ENCODE measurements at regions not wholly inside any gene's neighbourhood (a gene's known extent, or its start where the extent isn't known, plus 50 kb on each side); places are given as distances from the start of the nearest gene placed in this dataset.

DNA sequence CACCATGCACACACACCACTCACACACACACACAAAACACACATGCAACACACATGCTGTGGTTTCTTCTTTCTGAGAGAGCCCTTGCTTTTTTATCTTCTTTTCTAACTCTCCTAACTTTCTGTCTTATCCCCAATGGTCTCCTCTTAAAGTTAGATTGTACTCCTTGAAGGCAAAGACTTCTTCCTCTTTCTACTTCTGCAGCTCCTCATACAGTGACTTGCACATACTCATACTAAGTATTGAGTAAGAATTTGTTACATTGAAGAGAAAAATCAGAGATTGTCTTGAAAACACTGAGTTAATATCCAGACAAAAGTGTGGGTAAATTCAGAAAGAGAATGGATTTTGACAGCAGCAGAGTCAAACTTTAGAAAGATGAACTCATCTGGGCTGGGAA is 64.4 kb downstream of the GTPBP8 start:
- TF ChIP-seq, protein P1, sequence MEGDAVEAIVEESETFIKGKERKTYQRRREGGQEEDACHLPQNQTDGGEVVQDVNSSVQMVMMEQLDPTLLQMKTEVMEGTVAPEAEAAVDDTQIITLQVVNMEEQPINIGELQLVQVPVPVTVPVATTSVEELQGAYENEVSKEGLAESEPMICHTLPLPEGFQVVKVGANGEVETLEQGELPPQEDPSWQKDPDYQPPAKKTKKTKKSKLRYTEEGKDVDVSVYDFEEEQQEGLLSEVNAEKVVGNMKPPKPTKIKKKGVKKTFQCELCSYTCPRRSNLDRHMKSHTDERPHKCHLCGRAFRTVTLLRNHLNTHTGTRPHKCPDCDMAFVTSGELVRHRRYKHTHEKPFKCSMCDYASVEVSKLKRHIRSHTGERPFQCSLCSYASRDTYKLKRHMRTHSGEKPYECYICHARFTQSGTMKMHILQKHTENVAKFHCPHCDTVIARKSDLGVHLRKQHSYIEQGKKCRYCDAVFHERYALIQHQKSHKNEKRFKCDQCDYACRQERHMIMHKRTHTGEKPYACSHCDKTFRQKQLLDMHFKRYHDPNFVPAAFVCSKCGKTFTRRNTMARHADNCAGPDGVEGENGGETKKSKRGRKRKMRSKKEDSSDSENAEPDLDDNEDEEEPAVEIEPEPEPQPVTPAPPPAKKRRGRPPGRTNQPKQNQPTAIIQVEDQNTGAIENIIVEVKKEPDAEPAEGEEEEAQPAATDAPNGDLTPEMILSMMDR (conservative IDR thresholded peaks at IDR 0.05; ENCODE audit: low read length): no peak
- no peak for TF ChIP-seq EZH2phosphoT487 (IDR thresholded peaks at IDR 0.05; ENCODE audit: borderline replicate concordance, low read depth, low read length)
- no peak for DNase-seq (ENCODE audit: low spot score)
- ChIA-PET POLR2A (interaction anchor here (0.9 to 1.5 kb wide), 2 partner anchors 39 to 409 kb away, joined by 3 read pairs; no protein-coding TSS in a partner anchor), CTCF (ENCODE audit: unreplicated experiment) (no interaction called here)
- H2AFZ ChIP-seq (ENCODE audit: low read length): no peak overlapping the region
- intact Hi-C loops (cut with micrococcal nuclease; ENCODE audit: unreplicated experiment): no loop called here
- H3K4me2 ChIP-seq (ENCODE audit: low read length): no peak overlapping the region
- no peak overlapping the region for H3K4me3 ChIP-seq (ENCODE audit: low read depth, low read length, poor library complexity, severe bottlenecking)
- no TSS peak for BruUV-seq (replicated peaks)
- no peak overlapping the region for H3K27ac ChIP-seq (ENCODE audit: low read depth, low read length, poor library complexity, severe bottlenecking)
- no peaks in the 10 kb centered on the region for H3K4me1 ChIP-seq (ENCODE audit: insufficient read depth, low read length, poor library complexity, severe bottlenecking)
- no peaks in the 10 kb centered on the region for H3K36me3 ChIP-seq (ENCODE audit: insufficient read depth, low read length)
- no peaks in the 10 kb centered on the region for H3K79me2 ChIP-seq (ENCODE audit: insufficient read depth, low read depth, low read length)
- no peaks in the 10 kb centered on the region for H3K9me2 ChIP-seq (ENCODE audit: insufficient read depth, low read length)
- no peaks in the 10 kb centered on the region for H4K20me1 ChIP-seq (ENCODE audit: insufficient read depth, low read length)
- no peaks in the 10 kb centered on the region for H3K9me3 ChIP-seq (ENCODE audit: low read length)

DNA sequence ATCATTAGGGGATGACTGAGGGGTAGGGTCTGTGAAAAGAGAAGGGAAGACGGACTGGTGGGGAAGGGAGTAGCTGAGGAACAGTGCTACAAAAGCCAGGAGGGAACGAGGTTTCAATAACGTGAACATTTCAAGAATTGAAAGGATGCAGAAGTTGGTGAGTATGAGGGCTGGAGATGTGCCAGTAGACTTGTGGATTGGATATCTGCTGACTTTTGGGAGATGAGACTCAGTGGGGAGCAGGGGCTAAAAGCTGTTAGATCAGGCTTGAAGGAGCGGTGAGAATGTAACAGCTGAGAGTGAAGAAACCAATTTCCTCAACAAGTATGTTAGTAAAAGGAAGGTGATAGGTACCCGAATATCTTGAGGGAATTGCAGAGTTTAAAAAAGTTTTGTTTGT is 65.2 kb downstream of the GTPBP8 start:
- no peak overlapping the region for H3K27ac ChIP-seq (ENCODE audit: low read depth, low read length, poor library complexity, severe bottlenecking)
- intact Hi-C loops (cut with micrococcal nuclease; ENCODE audit: unreplicated experiment): no loop called here
- H3K4me3 ChIP-seq (ENCODE audit: low read depth, low read length, poor library complexity, severe bottlenecking): no peak overlapping the region
- H4K20me1 ChIP-seq (ENCODE audit: insufficient read depth, low read length): no peaks in the 10 kb centered on the region
- ChIA-PET CTCF (ENCODE audit: unreplicated experiment) (no interaction called here), POLR2A (interaction anchor here (0.9 kb wide), 1 partner anchor 408 kb away, joined by 3 read pairs; no protein-coding TSS in a partner anchor)
- BruUV-seq (replicated peaks): no TSS peak
- H3K4me2 ChIP-seq (ENCODE audit: low read length): no peak overlapping the region
- DNase-seq (ENCODE audit: low spot score): no peak
- no peaks in the 10 kb centered on the region for H3K9me3 ChIP-seq (ENCODE audit: low read length)
- H3K9me2 ChIP-seq (ENCODE audit: insufficient read depth, low read length): no peaks in the 10 kb centered on the region
- H3K36me3 ChIP-seq (ENCODE audit: insufficient read depth, low read length): no peaks in the 10 kb centered on the region
- H3K4me1 ChIP-seq (ENCODE audit: insufficient read depth, low read length, poor library complexity, severe bottlenecking): no peaks in the 10 kb centered on the region
- H3K79me2 ChIP-seq (ENCODE audit: insufficient read depth, low read depth, low read length): no peaks in the 10 kb centered on the region
- TF ChIP-seq EZH2phosphoT487 (IDR thresholded peaks at IDR 0.05; ENCODE audit: borderline replicate concordance, low read depth, low read length): no peak
- TF ChIP-seq, protein P1 (conservative IDR thresholded peaks at IDR 0.05; ENCODE audit: low read length): no peak
- no peak overlapping the region for H2AFZ ChIP-seq (ENCODE audit: low read length)

DNA sequence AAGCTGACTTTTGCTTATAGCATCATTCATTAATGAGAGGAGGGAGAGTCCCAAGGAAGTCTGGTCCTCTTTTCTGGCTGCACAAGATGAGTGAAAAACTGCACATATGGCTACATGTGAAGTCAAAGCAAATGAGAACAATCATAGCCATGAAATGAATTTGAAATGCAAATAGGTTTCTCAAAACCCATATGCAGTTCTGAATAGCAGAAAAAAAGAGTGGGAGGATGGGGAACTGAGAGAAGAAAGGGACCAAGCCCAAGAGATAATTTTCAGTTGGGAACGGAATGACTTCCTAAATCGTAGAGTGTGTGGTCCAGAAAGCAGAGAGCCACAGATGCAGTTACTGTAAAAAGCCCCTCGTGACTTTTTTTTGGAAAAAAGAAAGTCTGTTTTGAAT is 66.3 kb downstream of the GTPBP8 start:
- ChIA-PET CTCF (ENCODE audit: unreplicated experiment) (no interaction called here), POLR2A (interaction anchor here (0.6 kb wide), 1 partner anchor 23 kb away, joined by 3 read pairs; no protein-coding TSS in a partner anchor)
- H3K4me2 ChIP-seq (ENCODE audit: low read length): no peak overlapping the region
- no peaks in the 10 kb centered on the region for H3K9me2 ChIP-seq (ENCODE audit: insufficient read depth, low read length)
- H3K79me2 ChIP-seq (ENCODE audit: insufficient read depth, low read depth, low read length): no peaks in the 10 kb centered on the region
- BruUV-seq (replicated peaks): no TSS peak
- H4K20me1 ChIP-seq (ENCODE audit: insufficient read depth, low read length): no peaks in the 10 kb centered on the region
- H3K36me3 ChIP-seq (ENCODE audit: insufficient read depth, low read length): no peaks in the 10 kb centered on the region
- no peak for DNase-seq (ENCODE audit: low spot score)
- intact Hi-C loops (cut with micrococcal nuclease; ENCODE audit: unreplicated experiment): no loop called here
- H3K4me3 ChIP-seq (ENCODE audit: low read depth, low read length, poor library complexity, severe bottlenecking): no peak overlapping the region
- no peak overlapping the region for H3K27ac ChIP-seq (ENCODE audit: low read depth, low read length, poor library complexity, severe bottlenecking)
- H3K9me3 ChIP-seq (ENCODE audit: low read length): no peaks in the 10 kb centered on the region
- no peak overlapping the region for H2AFZ ChIP-seq (ENCODE audit: low read length)
- no peaks in the 10 kb centered on the region for H3K4me1 ChIP-seq (ENCODE audit: insufficient read depth, low read length, poor library complexity, severe bottlenecking)
- TF ChIP-seq EZH2phosphoT487 (IDR thresholded peaks at IDR 0.05; ENCODE audit: borderline replicate concordance, low read depth, low read length): no peak
- TF ChIP-seq, protein P1 (conservative IDR thresholded peaks at IDR 0.05; ENCODE audit: low read length): no peak
